Pons (tissue), 1 donor: ENCODE measurements at regions not wholly inside any gene's neighbourhood (a gene's known extent, or its start where the extent isn't known, plus 50 kb on each side); places are given as distances from the start of the nearest gene placed in this dataset.

Experiments
- DNase-seq: peaks from one replicate; pipeline ENCODE4 v3.0.0-alpha.2; 2016; ENCODE audit warnings: low spot score

DNA sequence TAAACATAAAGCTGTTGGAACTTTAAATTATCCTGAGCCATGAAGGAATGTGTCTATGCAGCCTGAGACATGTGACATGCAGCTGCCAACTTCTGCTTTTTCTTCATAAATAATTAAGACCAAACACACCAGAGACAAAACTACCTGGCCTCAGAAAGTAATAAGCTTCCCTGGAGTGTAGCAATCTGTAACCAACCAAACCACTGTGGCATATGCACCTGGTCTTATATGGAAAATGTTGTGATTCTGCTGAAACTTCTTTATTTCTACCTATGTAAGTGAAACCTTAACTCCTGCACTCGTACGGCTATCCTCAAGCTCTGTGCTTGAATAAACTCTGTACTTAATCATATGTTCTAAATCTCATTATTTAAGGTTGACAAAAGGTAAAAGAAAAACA lies 515.0 kb downstream of the TMEM182 start:
- DNase-seq = no peak

GRCh38 chr2:103284750-103285149 lies 522.9 kb downstream of the TMEM182 start:
- no peak for DNase-seq

- DNase-seq = no peak
Measured at GRCh38 chr2:103285354-103285753, 523.5 kb downstream of the TMEM182 start.

GRCh38 chr2:103287746-103288145 lies 525.9 kb downstream of the TMEM182 start:
- DNase-seq = no peak

GRCh38 chr2:103288696-103289095 lies 526.9 kb downstream of the TMEM182 start:
- no peak for DNase-seq

- peak; percentile 49 for DNase-seq
Measured at GRCh38 chr2:103289105-103289725, 527.4 kb downstream of the TMEM182 start.

DNA sequence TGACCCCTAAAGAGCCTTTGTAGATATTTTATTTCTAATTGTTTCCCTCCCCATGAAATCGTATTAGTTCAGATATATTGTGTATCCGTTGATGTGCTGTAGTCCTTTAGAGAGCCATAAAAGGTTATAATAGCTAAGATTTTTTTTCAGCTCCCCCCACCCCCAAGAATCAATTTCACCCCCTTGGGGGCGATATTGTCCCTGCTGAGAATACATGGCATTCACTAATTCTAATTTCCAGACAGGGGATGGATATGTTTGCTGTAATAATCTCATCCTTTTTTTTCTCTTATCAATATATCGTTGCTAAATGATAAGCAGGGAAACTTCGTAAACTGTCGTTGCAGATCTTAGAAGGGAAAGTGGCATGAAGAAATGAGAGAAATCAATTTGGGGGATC lies 530.7 kb downstream of the TMEM182 start:
- DNase-seq = no peak

DNA sequence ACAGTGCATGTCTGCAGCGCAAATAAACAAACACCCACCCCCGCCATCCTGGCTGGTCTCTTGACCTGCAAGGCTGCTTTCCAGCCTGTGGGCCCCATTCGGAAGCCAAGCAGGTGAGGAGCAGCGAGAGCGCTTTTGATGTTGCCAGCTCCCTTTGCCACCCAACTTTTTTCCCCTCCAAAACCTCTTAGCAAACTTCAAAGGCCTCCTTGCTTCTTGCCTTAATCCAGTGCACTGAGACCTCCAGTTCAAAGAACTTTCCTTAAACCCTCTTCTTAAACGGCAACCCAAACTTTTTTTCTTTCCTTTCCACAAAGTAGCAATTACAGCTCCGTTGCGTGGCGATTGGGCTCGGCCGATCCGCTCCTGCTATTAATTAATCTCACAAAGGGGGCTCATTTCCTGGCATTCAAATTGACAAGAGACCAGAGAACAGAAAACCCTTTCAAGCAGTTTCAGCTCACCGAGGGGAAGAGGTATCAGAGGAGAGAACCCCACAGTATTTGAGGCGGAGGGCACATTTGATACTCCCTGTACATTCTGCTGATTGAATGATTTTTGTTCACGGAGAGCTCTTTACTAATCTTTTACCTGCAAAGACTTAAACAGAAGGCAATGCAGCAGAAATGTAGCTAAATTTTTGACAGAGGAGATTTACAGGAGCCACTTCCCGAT lies 531.4 kb downstream of the TMEM182 start:
- DNase-seq = no peak

- DNase-seq = no peak
Measured at GRCh38 chr2:103293742-103294077, 531.9 kb downstream of the TMEM182 start.

DNA sequence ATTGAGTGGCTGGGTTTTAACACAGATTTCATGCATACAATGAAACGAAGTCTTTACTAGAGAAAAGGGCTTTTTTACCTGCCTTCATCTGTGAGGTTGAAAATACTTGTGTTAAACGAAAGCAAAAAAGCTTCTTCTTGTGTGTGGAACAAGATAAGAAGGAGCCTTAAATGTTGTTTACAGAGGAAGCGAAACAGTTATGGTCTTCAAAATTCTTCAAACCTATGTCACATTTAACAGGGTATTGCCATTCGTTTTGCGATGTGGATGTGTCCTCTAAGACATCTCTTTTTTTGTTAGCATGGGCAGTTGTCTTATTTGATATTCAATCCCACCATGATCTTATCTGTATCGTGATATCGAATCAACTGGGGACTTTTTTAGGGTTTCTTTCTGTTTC lies 532.6 kb downstream of the TMEM182 start:
- no peak for DNase-seq

DNA sequence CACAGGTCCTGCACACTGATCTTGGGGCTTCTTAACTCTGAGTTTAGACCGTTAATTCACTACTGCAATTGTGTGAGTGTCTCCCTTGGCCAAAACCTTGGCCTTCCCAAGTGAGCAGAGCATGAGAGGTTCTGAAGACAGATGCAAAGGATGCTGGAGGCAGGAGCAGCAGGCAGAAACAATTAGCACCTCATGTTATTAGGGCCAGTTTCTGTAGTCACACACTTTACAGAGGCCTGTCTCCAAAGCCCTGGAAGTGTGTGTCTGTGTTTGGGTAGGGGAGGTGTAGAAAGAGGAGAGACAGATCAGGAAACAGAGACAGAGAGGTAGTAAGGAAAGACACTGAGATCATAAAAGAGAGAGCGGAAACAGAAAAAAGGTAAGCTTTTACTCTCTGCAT lies 533.8 kb downstream of the TMEM182 start:
- no peak for DNase-seq

DNA sequence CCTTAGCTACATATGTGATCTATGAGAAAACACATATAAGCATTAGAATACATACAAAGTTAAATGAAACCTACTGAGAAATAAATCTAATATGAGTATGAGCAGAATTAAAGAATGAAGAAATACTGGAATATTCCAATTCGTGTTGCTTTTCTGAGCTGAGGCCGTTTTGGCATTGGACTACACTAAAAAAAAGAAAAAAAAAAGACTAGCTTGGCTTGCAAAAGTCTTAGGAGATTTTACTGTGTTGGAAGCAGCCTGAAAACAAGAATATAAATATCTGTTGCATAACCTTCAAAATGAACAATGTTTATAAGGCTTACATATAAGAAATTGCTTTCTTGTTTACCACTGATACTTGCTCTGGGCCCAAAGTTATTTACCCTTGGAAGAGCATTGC lies 562.8 kb downstream of the TMEM182 start:
- no peak for DNase-seq

DNA sequence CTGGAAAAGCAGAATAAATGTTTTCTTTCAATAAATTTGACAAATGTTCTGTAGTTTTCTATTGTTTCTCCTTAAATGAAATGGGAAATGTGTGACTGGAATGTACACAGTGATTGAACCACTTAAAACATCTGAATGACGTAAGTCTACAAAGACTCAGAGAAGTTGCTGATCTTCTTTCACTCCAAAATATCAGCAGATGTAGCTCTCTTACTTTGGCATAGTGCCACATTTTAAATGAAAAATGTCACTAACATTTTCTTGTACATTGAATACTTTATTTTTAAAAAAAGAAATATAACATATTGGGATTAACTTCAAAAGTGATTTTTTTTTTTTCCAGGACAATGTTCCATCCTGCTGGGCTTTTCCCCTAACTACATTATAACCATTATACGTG lies 565.6 kb downstream of the TMEM182 start:
- no peak for DNase-seq

DNA sequence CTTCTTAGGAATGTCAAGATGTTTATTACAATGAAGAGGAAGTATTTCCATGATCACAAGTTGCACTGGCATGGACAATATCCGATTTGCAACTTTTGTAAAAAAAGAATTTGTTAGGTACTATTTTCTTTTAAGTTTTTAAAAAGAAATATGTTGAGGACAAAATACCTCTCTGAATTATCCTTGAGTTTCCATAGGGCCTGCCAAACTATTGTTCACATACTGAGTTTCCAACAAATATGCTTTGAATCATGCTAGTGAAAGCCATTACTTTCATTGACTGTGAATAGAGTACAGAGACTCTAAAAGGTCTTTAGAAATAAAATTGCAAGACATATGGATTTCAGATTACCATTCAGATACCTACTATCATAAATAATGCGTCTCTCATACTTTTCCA lies 566.1 kb downstream of the TMEM182 start:
- DNase-seq = no peak

DNA sequence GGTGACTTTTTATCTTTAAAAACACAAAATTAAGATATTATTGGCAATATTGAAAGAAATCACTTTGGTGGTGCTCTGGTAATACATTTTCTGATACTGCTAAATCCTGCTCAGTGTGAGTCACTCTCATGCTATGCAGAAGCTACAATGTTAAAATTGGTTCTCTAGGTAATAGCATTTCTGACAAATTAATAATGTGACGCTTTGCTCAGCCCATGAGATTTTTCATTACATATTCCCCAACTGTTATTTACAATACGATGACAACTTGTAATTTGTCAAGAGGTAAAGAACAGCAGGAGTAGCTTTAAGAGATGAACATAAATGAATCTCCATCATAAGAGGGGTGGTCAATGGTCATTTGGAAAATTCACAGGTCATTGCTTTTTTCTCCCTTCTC lies 573.6 kb downstream of the TMEM182 start:
- DNase-seq = no peak

DNA sequence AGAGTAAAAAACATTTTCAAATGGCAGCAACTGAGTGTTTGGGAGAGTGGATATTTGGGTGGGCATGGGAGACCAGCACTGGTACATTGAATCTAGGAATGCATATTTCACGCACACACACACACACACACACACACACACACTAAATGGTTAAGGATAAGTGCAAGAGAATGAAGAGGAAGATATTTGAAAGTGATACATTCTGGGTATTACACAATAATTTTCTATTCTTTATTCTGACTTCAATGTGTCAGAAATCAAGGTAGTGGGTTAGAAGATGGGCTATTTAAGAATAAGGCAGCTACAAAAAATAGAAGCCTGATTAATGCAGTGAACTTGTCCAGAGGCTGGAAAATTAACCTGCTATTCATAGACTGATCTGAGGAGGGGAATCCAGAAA lies 577.0 kb downstream of the TMEM182 start:
- DNase-seq = no peak

DNA sequence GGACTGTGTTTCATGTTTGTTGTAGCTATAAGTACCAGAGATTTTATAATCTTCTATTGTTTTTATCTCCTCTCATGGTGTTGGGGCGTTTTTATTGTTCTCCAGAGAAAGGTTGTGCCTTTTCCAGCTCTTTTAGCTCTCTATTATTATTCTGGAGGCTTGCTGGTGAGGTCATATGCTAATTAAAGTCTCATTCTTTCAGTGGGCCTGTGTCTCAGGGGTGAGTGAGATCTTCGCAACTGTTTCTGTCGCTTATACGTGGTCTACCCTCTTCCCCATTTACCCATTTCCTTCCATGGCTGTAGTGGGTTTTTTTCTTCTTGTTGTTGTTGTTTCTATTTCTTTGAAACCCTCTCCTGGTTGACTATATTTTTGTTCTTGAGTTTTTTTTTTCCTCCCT lies 584.9 kb downstream of the TMEM182 start:
- DNase-seq = no peak

GRCh38 chr2:103353774-103354173 lies 591.9 kb downstream of the TMEM182 start:
- no peak for DNase-seq

DNA sequence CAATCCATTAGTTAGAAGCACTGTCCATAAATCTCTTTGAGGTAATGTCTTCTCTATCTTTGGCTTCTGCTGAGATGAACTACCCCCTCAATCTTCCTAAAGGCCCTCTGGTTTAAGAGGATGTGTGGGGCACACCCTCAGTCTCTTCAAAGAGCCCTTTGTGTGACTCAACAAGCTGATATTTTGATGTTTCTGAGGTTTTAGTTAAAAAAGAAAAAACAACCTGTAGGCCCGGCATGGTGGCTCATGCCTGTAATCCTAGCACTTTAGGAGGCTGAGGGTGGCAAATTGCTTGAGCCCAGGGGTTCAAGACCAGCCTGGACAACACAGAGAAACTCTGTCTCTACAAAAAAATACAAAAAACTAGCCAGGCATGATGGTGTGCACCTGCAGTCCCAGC lies 593.5 kb downstream of the TMEM182 start:
- DNase-seq = no peak

DNA sequence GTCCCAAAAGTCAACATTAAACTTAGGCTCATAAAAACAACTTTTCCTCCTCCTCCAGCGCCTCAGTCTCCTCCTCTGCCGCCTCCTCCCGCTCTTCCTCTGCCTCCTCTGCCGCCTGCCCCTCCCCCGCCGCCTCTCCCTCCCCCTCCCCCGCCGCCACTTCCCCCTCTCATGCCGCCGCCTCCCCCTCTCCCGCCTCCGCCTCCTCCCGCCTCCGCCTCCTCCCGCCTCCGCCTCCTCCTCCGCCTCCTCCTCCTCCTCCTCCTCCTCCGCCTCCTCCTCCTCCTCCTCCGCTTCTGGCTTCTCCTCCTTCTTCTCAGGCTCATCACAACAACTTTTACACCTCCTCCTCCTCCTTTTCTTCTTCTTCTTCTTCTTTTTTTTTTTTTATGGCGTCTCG lies 599.9 kb downstream of the TMEM182 start:
- DNase-seq = no peak

- no peak for DNase-seq
Measured at GRCh38 chr2:103363639-103364038, 601.8 kb downstream of the TMEM182 start.

- no peak for DNase-seq
Measured at GRCh38 chr2:103364177-103364576, 602.3 kb downstream of the TMEM182 start.

- DNase-seq = no peak
Measured at GRCh38 chr2:103365071-103365470, 603.2 kb downstream of the TMEM182 start.

DNA sequence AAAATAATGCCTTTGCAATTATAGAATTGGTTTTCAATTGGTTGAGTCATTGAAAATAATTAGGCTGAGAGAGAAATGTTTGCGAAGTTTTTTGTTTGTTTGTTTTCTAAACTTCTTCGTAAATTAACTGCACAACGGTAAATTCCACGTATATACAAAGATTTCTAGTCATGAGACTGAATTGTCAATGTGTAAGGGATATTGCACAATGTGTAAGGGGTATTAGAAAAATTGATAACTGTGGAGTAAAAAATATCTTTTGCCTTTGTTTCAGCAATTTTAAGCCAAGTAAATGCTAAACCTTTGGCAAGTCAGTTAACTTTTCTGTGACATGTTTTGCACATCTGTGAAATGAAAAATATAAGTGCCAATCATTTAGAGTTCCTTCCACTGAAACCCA lies 606.0 kb downstream of the TMEM182 start:
- no peak for DNase-seq
